ENCODE measurements at regions not wholly inside any gene's neighbourhood (a gene's known extent, or its start where the extent isn't known, plus 50 kb on each side); places are given as distances from the start of the nearest gene placed in this dataset.

DNA sequence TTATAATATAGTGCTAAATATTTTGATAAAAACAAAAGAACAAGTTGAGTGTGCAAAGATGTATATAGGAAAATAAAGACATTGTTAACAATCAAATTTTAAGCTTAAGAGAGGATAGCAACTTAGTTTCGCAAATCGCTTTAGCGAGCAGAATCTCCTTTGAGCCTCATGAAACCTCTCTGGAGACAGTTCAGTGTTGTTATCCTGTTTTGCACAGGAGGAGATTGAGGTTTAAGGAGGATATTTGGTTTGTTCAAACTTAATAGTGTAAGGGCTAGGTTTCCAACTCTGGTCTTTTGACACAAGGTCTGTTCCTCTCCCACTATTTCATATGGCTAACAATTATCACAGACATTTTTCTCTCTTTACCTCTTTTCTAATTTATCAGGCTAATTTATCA is 1848.5 kb upstream of the TENM3 start:
- TF ChIP-seq, protein P1, sequence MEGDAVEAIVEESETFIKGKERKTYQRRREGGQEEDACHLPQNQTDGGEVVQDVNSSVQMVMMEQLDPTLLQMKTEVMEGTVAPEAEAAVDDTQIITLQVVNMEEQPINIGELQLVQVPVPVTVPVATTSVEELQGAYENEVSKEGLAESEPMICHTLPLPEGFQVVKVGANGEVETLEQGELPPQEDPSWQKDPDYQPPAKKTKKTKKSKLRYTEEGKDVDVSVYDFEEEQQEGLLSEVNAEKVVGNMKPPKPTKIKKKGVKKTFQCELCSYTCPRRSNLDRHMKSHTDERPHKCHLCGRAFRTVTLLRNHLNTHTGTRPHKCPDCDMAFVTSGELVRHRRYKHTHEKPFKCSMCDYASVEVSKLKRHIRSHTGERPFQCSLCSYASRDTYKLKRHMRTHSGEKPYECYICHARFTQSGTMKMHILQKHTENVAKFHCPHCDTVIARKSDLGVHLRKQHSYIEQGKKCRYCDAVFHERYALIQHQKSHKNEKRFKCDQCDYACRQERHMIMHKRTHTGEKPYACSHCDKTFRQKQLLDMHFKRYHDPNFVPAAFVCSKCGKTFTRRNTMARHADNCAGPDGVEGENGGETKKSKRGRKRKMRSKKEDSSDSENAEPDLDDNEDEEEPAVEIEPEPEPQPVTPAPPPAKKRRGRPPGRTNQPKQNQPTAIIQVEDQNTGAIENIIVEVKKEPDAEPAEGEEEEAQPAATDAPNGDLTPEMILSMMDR (IDR thresholded peaks at IDR 0.05) = no peak
- no peak for TF ChIP-seq POLR2A (IDR thresholded peaks at IDR 0.05)

All from vagina (tissue), 2 donors.